ENCODE measurements at regions not wholly inside any gene's neighbourhood (a gene's known extent, or its start where the extent isn't known, plus 50 kb on each side); places are given as distances from the start of the nearest gene placed in this dataset.

GRCh38 chr18:56358608-56359280, 279.6 kb downstream of the TXNL1 start:
- no peak for TF ChIP-seq POLR2A (IDR thresholded peaks at IDR 0.05; ENCODE audit: low read depth, low read length)
- TF ChIP-seq, protein P1, sequence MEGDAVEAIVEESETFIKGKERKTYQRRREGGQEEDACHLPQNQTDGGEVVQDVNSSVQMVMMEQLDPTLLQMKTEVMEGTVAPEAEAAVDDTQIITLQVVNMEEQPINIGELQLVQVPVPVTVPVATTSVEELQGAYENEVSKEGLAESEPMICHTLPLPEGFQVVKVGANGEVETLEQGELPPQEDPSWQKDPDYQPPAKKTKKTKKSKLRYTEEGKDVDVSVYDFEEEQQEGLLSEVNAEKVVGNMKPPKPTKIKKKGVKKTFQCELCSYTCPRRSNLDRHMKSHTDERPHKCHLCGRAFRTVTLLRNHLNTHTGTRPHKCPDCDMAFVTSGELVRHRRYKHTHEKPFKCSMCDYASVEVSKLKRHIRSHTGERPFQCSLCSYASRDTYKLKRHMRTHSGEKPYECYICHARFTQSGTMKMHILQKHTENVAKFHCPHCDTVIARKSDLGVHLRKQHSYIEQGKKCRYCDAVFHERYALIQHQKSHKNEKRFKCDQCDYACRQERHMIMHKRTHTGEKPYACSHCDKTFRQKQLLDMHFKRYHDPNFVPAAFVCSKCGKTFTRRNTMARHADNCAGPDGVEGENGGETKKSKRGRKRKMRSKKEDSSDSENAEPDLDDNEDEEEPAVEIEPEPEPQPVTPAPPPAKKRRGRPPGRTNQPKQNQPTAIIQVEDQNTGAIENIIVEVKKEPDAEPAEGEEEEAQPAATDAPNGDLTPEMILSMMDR (conservative IDR thresholded peaks at IDR 0.05; ENCODE audit: low read depth, low read length), result no peak
- no peak for TF ChIP-seq BHLHE40 (IDR thresholded peaks at IDR 0.05; ENCODE audit: low read depth, low read length)
- no peak for TF ChIP-seq RAD21 (IDR thresholded peaks at IDR 0.05; ENCODE audit: low read length)

Data from IMR-90 (cell line).